ENCODE measurements at regions not wholly inside any gene's neighbourhood (a gene's known extent, or its start where the extent isn't known, plus 50 kb on each side); places are given as distances from the start of the nearest gene placed in this dataset.

GRCh38 chr15:47377465-47377864 is 339.8 kb upstream of the SEMA6D start:
- TF ChIP-seq POLR2A (IDR thresholded peaks at IDR 0.05) (no peak), CTCF (IDR thresholded peaks at IDR 0.05) (no peak)

Measured in body of pancreas (tissue), 4 donors.